ENCODE measurements at regions not wholly inside any gene's neighbourhood (a gene's known extent, or its start where the extent isn't known, plus 50 kb on each side); places are given as distances from the start of the nearest gene placed in this dataset.
A peak's percentile ranks its signal among the peaks of the same experiment; 100 is the strongest.

- DNase-seq: no peak
These were observed 106.7 kb upstream of the DAAM1 start for GRCh38 chr14:59081720-59082119.

- no peak for DNase-seq
These were observed 103.2 kb upstream of the DAAM1 start for GRCh38 chr14:59085207-59085739.

GRCh38 chr14:59086241-59086882 is 102.1 kb upstream of the DAAM1 start:
- DNase-seq: no peak

DNA sequence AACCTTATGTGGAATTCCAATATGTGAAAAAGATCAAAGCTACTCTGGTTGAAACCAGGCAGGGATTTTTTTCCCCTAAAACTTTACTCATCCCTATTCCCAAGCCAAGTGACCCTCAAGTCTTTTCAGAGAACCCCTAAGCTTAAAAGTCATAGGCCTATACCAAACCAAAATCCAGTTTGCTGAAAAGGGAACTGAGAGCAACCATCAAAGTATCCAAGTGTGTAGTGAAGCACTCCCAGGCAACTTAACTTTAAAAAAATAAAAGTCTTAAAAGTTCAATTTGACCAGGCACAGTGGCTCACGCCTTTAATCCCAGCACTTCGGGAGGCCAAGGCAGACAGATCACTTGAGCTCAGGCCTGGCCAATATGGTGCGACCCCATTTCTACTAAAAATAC is 101.2 kb upstream of the DAAM1 start:
- no peak for DNase-seq

DNA sequence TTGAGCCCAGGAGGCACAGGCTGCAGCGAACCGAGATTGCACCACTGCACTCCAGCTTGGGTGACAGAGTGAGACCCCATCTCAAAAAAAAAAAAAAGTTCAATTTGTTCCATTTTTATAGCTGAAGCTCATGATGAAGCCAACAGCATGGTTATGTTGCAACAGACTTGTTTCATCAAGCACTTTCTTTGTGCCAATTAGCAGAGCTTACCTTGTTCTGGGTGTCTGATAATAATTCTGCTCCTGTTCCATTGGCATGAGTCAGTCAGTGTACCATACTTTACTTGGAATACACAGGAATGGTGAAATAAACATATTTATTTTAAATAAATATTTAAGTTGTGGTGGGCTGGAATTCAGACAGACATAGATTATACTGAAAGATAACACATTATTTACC is 100.8 kb upstream of the DAAM1 start:
- DNase-seq: no peak

- DNase-seq: no peak
These were observed 97.9 kb upstream of the DAAM1 start for GRCh38 chr14:59090572-59090971.

- no peak for DNase-seq
These were observed 97.1 kb upstream of the DAAM1 start for GRCh38 chr14:59091404-59091803.

GRCh38 chr14:59091976-59092375 is 96.5 kb upstream of the DAAM1 start:
- DNase-seq: no peak

DNA sequence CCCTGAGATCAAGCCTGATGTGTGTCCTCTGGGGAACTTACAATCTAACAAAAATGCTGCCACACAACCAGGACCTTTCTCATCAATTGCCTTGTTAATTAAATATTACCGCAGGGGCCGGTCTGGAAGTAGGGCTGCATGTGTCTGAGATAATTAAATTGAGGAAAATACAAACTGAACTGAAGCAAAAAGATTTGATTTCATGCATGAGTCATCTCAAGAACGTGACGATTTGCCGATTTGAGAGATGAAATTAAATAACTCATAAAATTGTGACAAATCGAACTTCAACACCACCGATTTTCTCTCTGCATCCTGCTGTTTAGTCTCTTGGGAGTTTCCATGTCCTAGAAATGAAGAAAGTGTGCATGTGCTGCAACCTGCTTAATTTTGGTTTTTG is 94.6 kb upstream of the DAAM1 start:
- DNase-seq: no peak

DNA sequence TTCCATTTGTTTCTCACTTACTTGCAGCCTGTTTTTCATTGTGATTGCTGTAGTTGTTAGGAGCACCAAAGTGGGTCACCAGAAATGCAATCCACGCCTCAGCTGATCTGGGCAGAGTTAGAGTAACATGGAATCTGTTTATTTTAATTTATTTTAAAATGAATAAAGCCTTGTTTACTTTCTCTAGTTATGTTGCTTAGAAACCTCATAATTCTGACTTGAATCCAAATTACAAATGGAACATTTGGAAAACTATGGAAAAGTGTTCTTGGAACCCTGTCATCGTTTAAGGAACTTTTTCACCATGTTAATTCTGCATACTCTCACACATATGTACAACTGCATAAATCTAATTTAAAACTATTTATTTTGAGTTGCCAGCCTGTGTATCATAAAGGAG is 92.2 kb upstream of the DAAM1 start:
- no peak for DNase-seq

DNA sequence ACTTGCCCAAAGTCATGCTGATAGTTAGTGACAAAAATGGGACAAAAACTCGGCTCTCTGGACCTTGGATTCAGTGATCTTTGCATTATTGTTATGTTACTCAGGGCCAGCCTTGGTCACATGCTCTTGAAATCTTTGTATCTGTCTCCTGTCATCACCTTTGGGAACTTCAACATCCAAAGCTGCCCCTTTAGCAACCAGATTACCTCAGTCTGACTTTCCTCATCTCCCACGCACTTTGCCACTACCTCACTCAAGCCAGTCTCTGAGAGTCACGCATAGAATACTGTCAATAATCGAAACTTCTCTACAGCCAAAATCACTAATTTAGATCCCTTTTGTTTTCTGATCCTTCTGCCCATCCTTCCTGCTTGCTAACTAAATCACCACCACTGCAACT is 90.8 kb upstream of the DAAM1 start:
- DNase-seq: no peak

DNA sequence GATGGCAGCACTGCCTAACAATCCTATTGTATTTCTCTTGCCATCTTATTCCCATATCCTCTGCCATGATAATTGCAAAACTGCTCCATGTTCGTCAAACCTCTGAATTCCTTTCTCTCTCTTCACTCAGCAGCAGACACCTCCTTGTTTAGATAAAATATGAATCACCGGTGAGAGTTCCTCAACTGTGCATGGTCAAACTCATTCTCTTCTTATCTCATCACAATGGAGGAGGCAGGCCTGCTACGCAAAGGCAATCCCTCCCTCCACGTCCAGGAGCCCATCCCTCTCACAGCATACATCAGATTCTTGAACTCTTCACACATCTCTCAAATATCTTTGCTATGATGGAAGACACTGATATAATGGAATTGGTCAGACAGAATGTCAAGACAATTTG is 90.1 kb upstream of the DAAM1 start:
- no peak for DNase-seq

GRCh38 chr14:59100205-59100604 is 88.3 kb upstream of the DAAM1 start:
- DNase-seq: no peak

DNA sequence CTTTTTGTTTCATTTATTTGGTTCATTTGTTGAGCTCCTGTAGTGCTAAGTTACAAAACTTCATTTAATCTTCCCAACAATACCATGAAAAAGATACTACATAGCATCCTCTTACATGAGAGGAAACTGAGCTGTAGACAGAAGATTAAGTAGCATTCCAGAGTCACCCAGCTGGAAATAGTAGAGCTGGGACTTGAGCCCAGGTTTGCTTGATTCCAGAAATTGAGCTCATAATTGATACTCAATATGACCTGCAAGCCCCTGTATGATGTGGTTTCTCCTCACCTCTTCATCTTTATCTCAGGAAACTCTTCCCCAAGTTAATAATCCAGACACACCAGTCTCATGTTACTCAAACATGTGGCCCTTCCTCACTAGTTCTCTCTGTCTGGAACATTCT is 87.0 kb upstream of the DAAM1 start:
- no peak for DNase-seq

DNA sequence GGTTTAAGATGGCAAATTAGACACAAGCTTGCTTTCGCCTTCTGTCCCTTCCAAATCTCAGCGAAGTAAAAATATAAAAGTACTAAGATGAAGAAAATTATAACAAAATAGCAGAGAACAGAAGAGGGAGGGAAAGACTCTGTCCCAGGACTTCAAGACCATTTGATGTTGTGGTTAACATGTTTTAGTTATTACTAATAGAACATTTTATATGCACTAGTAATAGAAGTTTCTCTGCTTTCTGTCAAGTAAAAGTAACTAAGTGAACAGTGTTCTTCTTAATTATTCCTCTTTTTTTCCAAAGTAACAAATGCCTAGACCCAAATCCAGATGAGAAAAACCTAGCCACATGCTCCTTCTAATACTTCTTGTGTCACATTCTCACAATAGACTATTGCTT is 85.1 kb upstream of the DAAM1 start:
- DNase-seq: no peak

DNA sequence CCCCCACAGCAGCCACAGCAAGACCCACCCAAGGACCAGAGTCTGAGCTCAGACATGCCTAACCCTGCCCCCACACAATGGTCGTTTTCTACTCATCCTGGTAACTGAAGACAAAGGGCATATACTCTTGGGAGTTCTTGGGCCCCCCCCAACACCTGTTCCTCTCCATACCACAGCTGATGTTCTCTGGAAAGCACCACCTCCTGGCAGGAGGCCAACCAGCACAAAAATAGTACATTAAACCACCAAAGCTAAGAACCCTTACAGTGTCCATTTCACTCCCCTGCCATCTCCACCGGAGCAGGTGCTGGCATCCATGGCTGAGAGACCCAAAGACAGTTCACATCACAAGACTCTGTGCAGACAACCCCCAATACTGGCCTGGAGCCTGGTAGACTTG is 80.6 kb upstream of the DAAM1 start:
- peak; percentile 58 for DNase-seq

DNA sequence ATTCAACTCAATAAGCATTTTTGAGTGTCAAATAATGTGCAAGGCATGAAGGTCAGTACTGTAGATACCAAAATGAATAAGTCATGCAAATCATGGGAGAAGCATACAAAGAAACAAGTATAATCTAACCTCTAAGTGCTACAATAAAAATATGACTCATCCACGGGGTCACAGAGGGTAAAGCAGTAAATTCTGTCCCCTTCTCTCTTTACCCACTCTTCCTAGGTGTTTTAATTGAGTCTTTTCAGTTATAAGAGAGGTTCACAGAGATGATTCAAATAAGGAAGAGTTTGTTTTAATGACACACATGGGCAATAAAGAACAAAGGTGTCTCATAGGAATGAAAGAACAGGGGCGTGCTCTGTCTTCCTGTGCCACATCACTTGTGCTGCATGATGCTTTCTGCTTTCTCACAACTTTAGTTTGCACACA is 71.5 kb upstream of the DAAM1 start:
- DNase-seq: peak; percentile 62

DNA sequence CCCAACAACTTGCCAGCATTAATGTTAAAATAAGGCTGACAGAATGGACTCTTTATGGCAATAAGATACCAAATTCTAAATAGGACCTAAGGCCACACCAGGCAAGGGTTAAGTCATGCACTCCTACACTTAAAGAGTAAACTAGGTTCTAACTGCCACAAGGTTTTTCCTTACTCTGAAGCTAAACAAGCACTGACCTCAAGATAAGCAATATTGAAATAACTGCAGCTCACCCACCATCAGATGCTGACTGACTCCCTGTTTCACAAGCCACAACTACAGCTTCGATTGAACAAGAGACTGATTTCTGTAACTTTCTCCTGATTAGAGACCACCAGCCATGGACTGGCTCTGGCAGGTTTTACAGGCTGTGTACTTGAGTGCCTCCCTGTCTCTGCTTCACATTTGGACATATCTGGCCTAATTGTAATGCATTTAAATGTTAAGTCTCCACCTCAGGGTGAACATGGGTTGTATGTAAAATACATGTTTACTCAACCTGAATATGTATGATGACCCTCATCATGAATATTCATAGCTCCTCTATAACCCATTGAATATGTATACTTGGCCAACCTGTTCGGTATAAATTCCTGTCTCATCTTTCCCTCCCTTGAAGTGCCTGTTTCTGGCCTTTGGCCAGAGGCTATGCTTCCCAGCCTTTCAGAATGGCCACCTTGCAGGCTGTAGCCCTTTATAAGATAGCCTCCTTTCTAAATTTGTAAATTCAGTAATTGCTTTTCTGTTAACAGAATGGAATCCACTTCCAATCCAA is 70.5 kb upstream of the DAAM1 start:
- DNase-seq: peak; percentile 12

GRCh38 chr14:59120921-59121320 is 67.5 kb upstream of the DAAM1 start:
- no peak for DNase-seq

DNA sequence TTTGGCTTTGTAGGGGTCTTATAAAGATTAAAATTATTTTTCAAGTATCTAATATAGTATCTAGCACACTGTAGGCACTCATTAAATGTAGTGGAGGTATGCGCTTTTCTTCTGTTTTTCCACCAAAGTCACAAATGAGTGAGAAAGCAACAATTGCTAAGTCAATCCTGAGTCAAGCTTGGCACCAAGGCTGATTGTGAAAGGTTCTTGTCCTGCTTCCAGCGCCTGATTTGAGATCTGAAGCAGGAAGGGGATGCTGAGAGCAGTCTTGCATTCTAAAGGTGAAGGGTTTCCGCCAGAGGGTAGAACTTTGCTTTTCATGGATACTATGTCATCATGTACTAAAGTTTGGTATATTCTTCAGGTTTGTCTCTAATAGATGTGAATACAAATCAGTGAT is 64.9 kb upstream of the DAAM1 start:
- DNase-seq: no peak

GRCh38 chr14:59123975-59124374 is 64.5 kb upstream of the DAAM1 start:
- DNase-seq: peak; percentile 13

GRCh38 chr14:59125156-59125555 is 63.3 kb upstream of the DAAM1 start:
- DNase-seq: no peak

- peak; percentile 55 for DNase-seq
These were observed 61.6 kb upstream of the DAAM1 start for GRCh38 chr14:59126714-59127436.

DNA sequence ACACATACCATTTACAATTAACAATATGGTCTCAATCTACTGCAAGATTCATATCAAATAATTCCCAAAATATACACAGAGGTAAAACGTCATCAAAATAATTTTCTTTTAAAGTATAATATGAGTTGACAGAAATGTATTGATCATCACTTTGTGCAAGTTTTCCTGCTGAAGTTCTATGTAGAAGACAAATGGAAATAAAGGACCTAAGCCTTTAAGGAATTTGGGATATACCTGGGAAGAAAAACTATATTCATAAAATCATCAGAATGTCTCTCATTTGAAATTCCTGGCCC is 61.1 kb upstream of the DAAM1 start:
- DNase-seq: no peak
